ENCODE measurements at regions not wholly inside any gene's neighbourhood (a gene's known extent, or its start where the extent isn't known, plus 50 kb on each side); places are given as distances from the start of the nearest gene placed in this dataset.

DNA sequence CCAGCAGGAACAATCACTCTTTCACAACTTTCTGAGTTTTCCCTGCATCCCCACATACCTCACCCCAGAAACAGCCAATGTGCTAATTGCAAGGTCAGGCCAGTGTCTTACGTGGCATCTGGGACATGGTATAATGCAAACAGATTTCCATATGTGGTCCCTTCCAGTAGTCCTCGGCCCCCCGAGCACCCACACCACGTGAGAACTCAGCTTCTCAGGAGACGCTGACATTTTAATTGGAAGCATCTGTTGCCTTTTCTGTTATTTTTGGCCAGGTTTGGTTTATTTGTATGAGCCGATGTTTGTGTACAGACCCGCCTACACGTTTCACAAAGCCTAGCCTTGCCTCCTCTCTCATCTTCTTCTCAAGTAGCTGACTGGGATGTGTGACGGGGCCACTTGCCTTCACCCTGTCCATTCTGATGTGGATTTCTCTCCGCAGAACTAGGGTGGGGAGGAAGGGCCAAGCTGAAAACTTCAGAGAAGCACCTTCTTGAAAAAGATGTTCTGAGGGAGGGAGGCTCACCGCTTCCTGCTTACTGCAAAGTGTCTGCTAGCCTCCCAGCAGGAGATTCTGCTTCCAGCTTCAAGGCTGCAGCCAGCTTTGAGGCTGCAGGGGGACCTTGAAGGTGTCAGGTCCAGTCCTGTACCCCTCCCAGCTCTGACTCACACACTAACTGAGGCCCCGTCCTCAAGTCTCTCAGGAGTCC is 109.6 kb upstream of the SLC14A2 start:
- TF ChIP-seq POLR2AphosphoS5 (IDR thresholded peaks at IDR 0.05; ENCODE audit: low read depth, low read length): no peak
- no peak for TF ChIP-seq TCF7L2 (IDR thresholded peaks at IDR 0.05; ENCODE audit: low read depth, low read length)
- TF ChIP-seq, protein P1, sequence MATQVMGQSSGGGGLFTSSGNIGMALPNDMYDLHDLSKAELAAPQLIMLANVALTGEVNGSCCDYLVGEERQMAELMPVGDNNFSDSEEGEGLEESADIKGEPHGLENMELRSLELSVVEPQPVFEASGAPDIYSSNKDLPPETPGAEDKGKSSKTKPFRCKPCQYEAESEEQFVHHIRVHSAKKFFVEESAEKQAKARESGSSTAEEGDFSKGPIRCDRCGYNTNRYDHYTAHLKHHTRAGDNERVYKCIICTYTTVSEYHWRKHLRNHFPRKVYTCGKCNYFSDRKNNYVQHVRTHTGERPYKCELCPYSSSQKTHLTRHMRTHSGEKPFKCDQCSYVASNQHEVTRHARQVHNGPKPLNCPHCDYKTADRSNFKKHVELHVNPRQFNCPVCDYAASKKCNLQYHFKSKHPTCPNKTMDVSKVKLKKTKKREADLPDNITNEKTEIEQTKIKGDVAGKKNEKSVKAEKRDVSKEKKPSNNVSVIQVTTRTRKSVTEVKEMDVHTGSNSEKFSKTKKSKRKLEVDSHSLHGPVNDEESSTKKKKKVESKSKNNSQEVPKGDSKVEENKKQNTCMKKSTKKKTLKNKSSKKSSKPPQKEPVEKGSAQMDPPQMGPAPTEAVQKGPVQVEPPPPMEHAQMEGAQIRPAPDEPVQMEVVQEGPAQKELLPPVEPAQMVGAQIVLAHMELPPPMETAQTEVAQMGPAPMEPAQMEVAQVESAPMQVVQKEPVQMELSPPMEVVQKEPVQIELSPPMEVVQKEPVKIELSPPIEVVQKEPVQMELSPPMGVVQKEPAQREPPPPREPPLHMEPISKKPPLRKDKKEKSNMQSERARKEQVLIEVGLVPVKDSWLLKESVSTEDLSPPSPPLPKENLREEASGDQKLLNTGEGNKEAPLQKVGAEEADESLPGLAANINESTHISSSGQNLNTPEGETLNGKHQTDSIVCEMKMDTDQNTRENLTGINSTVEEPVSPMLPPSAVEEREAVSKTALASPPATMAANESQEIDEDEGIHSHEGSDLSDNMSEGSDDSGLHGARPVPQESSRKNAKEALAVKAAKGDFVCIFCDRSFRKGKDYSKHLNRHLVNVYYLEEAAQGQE (IDR thresholded peaks at IDR 0.05; ENCODE audit: insufficient read depth in 1 of 2, low read depth in 2 of 2, low read length in 1 of 2): no peak
- TF ChIP-seq, protein P2, sequence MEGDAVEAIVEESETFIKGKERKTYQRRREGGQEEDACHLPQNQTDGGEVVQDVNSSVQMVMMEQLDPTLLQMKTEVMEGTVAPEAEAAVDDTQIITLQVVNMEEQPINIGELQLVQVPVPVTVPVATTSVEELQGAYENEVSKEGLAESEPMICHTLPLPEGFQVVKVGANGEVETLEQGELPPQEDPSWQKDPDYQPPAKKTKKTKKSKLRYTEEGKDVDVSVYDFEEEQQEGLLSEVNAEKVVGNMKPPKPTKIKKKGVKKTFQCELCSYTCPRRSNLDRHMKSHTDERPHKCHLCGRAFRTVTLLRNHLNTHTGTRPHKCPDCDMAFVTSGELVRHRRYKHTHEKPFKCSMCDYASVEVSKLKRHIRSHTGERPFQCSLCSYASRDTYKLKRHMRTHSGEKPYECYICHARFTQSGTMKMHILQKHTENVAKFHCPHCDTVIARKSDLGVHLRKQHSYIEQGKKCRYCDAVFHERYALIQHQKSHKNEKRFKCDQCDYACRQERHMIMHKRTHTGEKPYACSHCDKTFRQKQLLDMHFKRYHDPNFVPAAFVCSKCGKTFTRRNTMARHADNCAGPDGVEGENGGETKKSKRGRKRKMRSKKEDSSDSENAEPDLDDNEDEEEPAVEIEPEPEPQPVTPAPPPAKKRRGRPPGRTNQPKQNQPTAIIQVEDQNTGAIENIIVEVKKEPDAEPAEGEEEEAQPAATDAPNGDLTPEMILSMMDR (IDR thresholded peaks at IDR 0.05): no peak

Measured in Panc1 (cell line).